IMR-90 (cell line): ENCODE measurements at regions not wholly inside any gene's neighbourhood (a gene's known extent, or its start where the extent isn't known, plus 50 kb on each side); places are given as distances from the start of the nearest gene placed in this dataset.

Experiments used
- ATAC-seq: fragments of 200-7000 bp; cut with Tn5 transposase; 2 replicates; pipeline ENCODE4 v1.9.1; 2020; ENCODE audit warnings: low read depth, mild to moderate bottlenecking, moderate library complexity
- BruUV-seq: library from RNA; stranded (reverse); fragments of 400-500 nt; replicated peaks from 2 replicates; lab custom pipeline; 2021; lab: Mats Ljungman, UMichigan
- CTCF ChIA-PET: fragments of 300-600 bp; formaldehyde crosslinking; extraction: SDS; loops from one replicate; lab custom pipeline; 2021; ENCODE audit warnings: antibody characterized with exemption; lab: Yijun Ruan, JAX
- POLR2A ChIA-PET: fragments of 300-600 bp; sonication (Branson Sonifier 250); formaldehyde crosslinking; loops from one replicate; lab custom pipeline; 2022; ENCODE audit warnings: antibody characterized with exemption; ENCODE audit not compliant: unreplicated experiment; lab: Charles Lee
- DNase-seq: peaks from one replicate; pipeline ENCODE4 v3.0.0; 2013
- H2AFZ ChIP-seq: replicated peaks from 2 replicates; pipeline ENCODE3; 2013; ENCODE audit warnings: low read length, mild to moderate bottlenecking; ENCODE audit not compliant: poor library complexity
- H2AK5ac ChIP-seq: 2 replicates; pipeline ENCODE4 v1.6.1; 2013; ENCODE audit warnings: low read depth, low read length, inconsistent platforms
- H2AK9ac ChIP-seq: replicated peaks from 2 replicates; pipeline ENCODE3; 2013; ENCODE audit warnings: mild to moderate bottlenecking, low read depth, low read length, moderate library complexity; ENCODE audit not compliant: poor library complexity
- H2BK120ac ChIP-seq: 2 replicates; pipeline ENCODE4 v1.6.1; 2013; ENCODE audit warnings: low read depth, low read length, inconsistent platforms
- H2BK15ac ChIP-seq: 3 replicates; pipeline ENCODE4 v1.6.1; 2013; ENCODE audit warnings: low read depth, low read length, inconsistent platforms
- H2BK20ac ChIP-seq: 2 replicates; pipeline ENCODE4 v1.6.1; 2013; ENCODE audit warnings: low read depth, mild to moderate bottlenecking, inconsistent platforms, low read length, moderate library complexity
- H2BK5ac ChIP-seq: 2 replicates; pipeline ENCODE4 v1.6.1; 2013; ENCODE audit warnings: mild to moderate bottlenecking, low read depth, low read length, inconsistent platforms; ENCODE audit not compliant: poor library complexity, severe bottlenecking
- H3K14ac ChIP-seq: replicated peaks from 2 replicates; pipeline ENCODE4 v1.6.1; 2013; ENCODE audit warnings: low read depth, low read length, inconsistent platforms
- H3K18ac ChIP-seq: 2 replicates; pipeline ENCODE4 v1.6.1; 2013; ENCODE audit warnings: low read depth, low read length, control low read depth
- H3K23ac ChIP-seq: 2 replicates; pipeline ENCODE4 v1.6.1; 2013; ENCODE audit warnings: low read depth, low read length, inconsistent platforms
- H3K27ac ChIP-seq: 2 replicates; pipeline ENCODE4 v1.5.1; 2013; ENCODE audit warnings: mild to moderate bottlenecking, control low read depth, low read length; ENCODE audit not compliant: insufficient read depth
- H3K27me3 ChIP-seq: 2 replicates; pipeline ENCODE4 v1.6.1; 2013; ENCODE audit warnings: low read length; ENCODE audit not compliant: control insufficient read depth, insufficient read depth
- H3K36me3 ChIP-seq: 2 replicates; pipeline ENCODE4 v1.6.1; 2013; ENCODE audit warnings: low read length, mixed read lengths; ENCODE audit not compliant: control insufficient read depth, insufficient read depth
- H3K4ac ChIP-seq: 2 replicates; pipeline ENCODE4 v1.6.1; 2013; ENCODE audit warnings: low read depth, low read length, inconsistent platforms
- H3K4me1 ChIP-seq: 2 replicates; pipeline ENCODE4 v1.6.1; 2013; ENCODE audit warnings: low read length, mixed read lengths; ENCODE audit not compliant: control insufficient read depth, insufficient read depth
- H3K4me2 ChIP-seq: 2 replicates; pipeline ENCODE4 v1.6.1; 2013; ENCODE audit warnings: low read depth, mild to moderate bottlenecking, control low read depth, low read length, moderate library complexity
- H3K4me3 ChIP-seq: 2 replicates; pipeline ENCODE4 v1.5.1; 2013; ENCODE audit warnings: low read depth, mild to moderate bottlenecking, control low read depth, low read length, moderate library complexity; ENCODE audit not compliant: insufficient read depth
- H3K56ac ChIP-seq: 2 replicates; pipeline ENCODE4 v1.6.1; 2013; ENCODE audit warnings: low read length, inconsistent platforms; ENCODE audit not compliant: insufficient read depth; ENCODE audit errors: extremely low read depth
- H3K79me1 ChIP-seq, 2 experiments: 2 replicates each; pipeline ENCODE4 v1.6.1; 2013; ENCODE audit warnings: low read length in 2 of 2, inconsistent platforms in 1 of 2, low read depth in 1 of 2
- H3K9ac ChIP-seq: 2 replicates; pipeline ENCODE4 v1.6.1; 2013; ENCODE audit warnings: low read depth, low read length, control low read depth
- H3K9me1 ChIP-seq: 2 replicates; pipeline ENCODE4 v1.6.1; 2013; ENCODE audit warnings: low read length, inconsistent platforms; ENCODE audit not compliant: insufficient read depth
- H3K9me3 ChIP-seq: 2 replicates; pipeline ENCODE4 v1.6.1; 2013; ENCODE audit warnings: low read length; ENCODE audit not compliant: control insufficient read depth, insufficient read depth
- H4K20me1 ChIP-seq: 2 replicates; pipeline ENCODE4 v1.6.1; 2013; ENCODE audit warnings: low read length, inconsistent platforms; ENCODE audit not compliant: insufficient read depth
- H4K5ac ChIP-seq: 2 replicates; pipeline ENCODE4 v1.6.1; 2013; ENCODE audit warnings: mild to moderate bottlenecking, low read depth, low read length, control low read depth
- H4K8ac ChIP-seq, 2 experiments: 2 replicates each; pipeline ENCODE4 v1.6.1; 2013; ENCODE audit warnings: low read depth in 2 of 2, low read length in 2 of 2, control low read depth in 1 of 2, inconsistent platforms in 1 of 2
- H4K91ac ChIP-seq: 2 replicates; pipeline ENCODE4 v1.6.1; 2013; ENCODE audit warnings: low read depth, low read length, inconsistent platforms; ENCODE audit not compliant: insufficient read depth
- MAFK ChIP-seq: IDR thresholded peaks from 2 replicates; pipeline ENCODE4 v1.6.1; 2012; ENCODE audit warnings: low read depth, low read length, improper control_type of control experiment
- MXI1 ChIP-seq: IDR thresholded peaks from 2 replicates; pipeline ENCODE4 v1.6.1; 2012; ENCODE audit warnings: low read depth, mild to moderate bottlenecking, low read length, moderate library complexity, borderline replicate concordance
- WGBS, 2 experiments: methylation state at CpG; one replicate each; pipeline versions ENCODE4 v1.1.5 to v1.1.7; 2013; ENCODE audit warnings: missing lambda C conversion rate in 2 of 2; ENCODE audit not compliant: insufficient read length in 1 of 2; ENCODE audit errors: extremely low coverage in 2 of 2; 5-methylcytosine and 5-hydroxymethylcytosine counted together
- dilution Hi-C: fragments of 300-500 bp; cut with HindIII; formaldehyde crosslinking; loops from one replicate; pipeline ENCODE4 v1.14.3; 2018; ENCODE audit warnings: low sequenced_read_pairs; ENCODE audit not compliant: unreplicated experiment
- in situ Hi-C: fragments of 300-500 bp; cut with MboI; formaldehyde crosslinking; loops from 3 replicates; pipeline ENCODE4 v1.14.3; 2019; ENCODE audit warnings: low sequenced_read_pairs, inconsistent platforms, mixed read lengths
- intact Hi-C: fragments of 100-400 bp; cut with micrococcal nuclease; formaldehyde crosslinking; loops from 2 replicates; pipeline ENCODE4 v1.10.0; 2022

DNA sequence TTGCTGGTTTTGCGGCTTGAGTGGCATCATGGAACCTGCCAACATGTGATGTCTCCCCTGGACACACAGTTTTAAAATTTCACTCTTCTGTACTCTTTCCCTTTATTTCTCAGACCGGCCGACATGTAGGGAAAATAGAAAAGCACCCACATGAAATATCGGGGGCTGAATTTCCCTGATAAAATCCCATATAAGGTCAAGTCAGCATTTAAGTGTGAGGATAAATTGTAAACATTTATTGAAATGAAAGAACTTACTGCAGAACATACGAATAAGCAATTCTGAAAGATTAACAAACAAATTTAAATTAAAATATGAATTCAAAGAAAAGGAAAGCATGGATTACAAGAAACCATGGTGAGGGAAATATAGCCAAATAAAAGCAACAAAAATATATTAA lies 345.5 kb downstream of the EPHA7 start:
- intact Hi-C loops = no loop called here
- Histone ChIP-seq H3K79me1 (no peaks in the 10 kb centered on the region), H3K4me1 (no peaks in the 10 kb centered on the region), H3K36me3 (no peaks in the 10 kb centered on the region), H2AFZ (no peak overlapping the region), H2AK5ac (no peak overlapping the region), H3K4me2 (no peak overlapping the region), H3K4me3 (no peak overlapping the region), H2AK9ac (no peak overlapping the region), H3K23ac (no peak overlapping the region), H4K8ac (no peak overlapping the region), H4K5ac (no peak overlapping the region), H2BK5ac (no peak overlapping the region), H4K91ac (no peak overlapping the region), H2BK20ac (no peak overlapping the region), H2BK15ac (no peak overlapping the region), H4K20me1 (no peaks in the 10 kb centered on the region), H3K56ac (no peak overlapping the region), H3K9me1 (no peaks in the 10 kb centered on the region), H3K9me3 (no peaks in the 10 kb centered on the region), H3K27me3 (no peaks in the 10 kb centered on the region), H3K14ac (no peak overlapping the region), H3K4ac (no peak overlapping the region), H3K27ac (no peak overlapping the region), H3K18ac (no peak overlapping the region), H3K9ac (no peak overlapping the region), H2BK120ac (no peak overlapping the region)
- DNase-seq = no peak
- ChIA-PET POLR2A (no interaction called here), CTCF (no interaction called here)
- no peak for ATAC-seq
- TF ChIP-seq MAFK (0 out of 2 replicates have a peak, but pooled peaks have one; percentile 2), MXI1 (no peak)
- no CpG with 5 or more reads among the region's 5 CpGs for WGBS, 2 experiments
- dilution Hi-C loops = no loop called here
- in situ Hi-C loops = no loop called here
- BruUV-seq = no TSS peak
